ENCODE measurements at regions not wholly inside any gene's neighbourhood (a gene's known extent, or its start where the extent isn't known, plus 50 kb on each side); places are given as distances from the start of the nearest gene placed in this dataset.
"Not testable (repeated sequence)": the region's sequence is repeated elsewhere in the genome, so short reads cannot be mapped to it uniquely, and the experiment has no call there.

DNA sequence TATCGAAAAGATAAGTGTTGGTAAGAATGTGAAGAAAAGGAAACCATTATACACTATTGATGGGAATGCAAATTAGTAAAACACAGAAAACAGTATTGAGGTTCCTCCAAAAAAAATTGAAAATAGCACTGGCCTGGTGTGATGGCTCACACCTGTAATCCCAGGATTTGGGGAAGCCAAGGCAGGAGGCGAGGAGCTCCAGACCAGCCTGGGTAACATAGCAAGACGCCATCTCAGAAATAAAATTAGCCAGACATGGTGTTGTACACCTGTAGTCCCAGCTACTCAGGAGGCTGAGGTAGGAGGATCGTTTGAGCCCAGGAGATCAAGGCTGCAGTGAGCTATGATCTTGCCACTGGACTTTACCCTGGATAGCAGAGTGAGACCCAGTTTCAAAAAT, 5303.4 kb upstream of the TPTE start:
- H3K36me3 ChIP-seq (ENCODE audit: control insufficient read depth in 2 of 2, extremely low read depth in 1 of 2, insufficient read depth in 1 of 2, low read length in 1 of 2); H3K4me1 Mint-ChIP-seq; H3K27me3 Mint-ChIP-seq; H3K4me3 Mint-ChIP-seq; H3K4me1 ChIP-seq (ENCODE audit: control insufficient read depth in 1 of 2, extremely low read depth in 1 of 2, insufficient read depth in 2 of 2, low read length in 2 of 2); ATAC-seq (replicated peaks in 1 of 4); DNase-seq; POLR2A ChIA-PET; H3K27me3 ChIP-seq (replicated peaks in 1 of 2; ENCODE audit: control insufficient read depth in 2 of 2, extremely low read depth in 1 of 2, insufficient read depth in 2 of 2, low read length in 1 of 2); H3K4me3 ChIP-seq (ENCODE audit: control insufficient read depth in 1 of 2, extremely low read depth in 1 of 2, low read length in 1 of 2); H3K27ac Mint-ChIP-seq; H3K9me3 ChIP-seq; H3K27ac ChIP-seq (ENCODE audit: low read length); CTCF ChIA-PET; H3K36me3 Mint-ChIP-seq: not testable (repeated sequence)
- peaks cover 25 to 46% (median 41%) of the 10 kb centered on the region in 3 donors for H3K9me3 Mint-ChIP-seq
- WGBS (ENCODE audit: insufficient coverage): 40% methylated on average over 3 of the region's 4 CpGs

DNA sequence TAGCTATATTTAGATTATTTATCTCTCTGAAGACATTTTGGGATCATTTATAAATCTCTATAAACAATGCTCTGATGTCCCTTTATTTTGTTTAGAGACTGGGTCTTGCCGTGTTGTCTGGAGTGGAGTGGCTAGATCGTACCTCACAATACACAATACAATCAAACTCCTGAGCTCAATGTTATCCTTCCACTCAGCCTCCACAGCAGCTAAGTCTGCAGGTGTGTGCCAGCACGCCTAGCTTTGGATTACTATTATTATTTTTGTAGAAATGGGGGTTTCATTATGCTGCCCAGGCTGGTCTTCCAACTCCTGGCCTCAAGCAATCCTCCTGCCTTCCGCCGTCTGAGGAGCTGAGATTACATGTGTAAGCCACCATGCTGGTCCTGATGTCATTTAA, 5301.4 kb upstream of the TPTE start:
- H3K4me3 ChIP-seq (ENCODE audit: control insufficient read depth in 1 of 2, extremely low read depth in 1 of 2, low read length in 1 of 2); POLR2A ChIA-PET; H3K4me1 Mint-ChIP-seq; H3K4me1 ChIP-seq (ENCODE audit: control insufficient read depth in 1 of 2, extremely low read depth in 1 of 2, insufficient read depth in 2 of 2, low read length in 2 of 2); H3K4me3 Mint-ChIP-seq; H3K27ac ChIP-seq (ENCODE audit: low read length); H3K36me3 ChIP-seq (ENCODE audit: control insufficient read depth in 2 of 2, extremely low read depth in 1 of 2, insufficient read depth in 1 of 2, low read length in 1 of 2); H3K36me3 Mint-ChIP-seq; H3K27me3 Mint-ChIP-seq; H3K9me3 ChIP-seq; ATAC-seq (replicated peaks in 1 of 4); H3K27ac Mint-ChIP-seq; DNase-seq; CTCF ChIA-PET; H3K27me3 ChIP-seq (replicated peaks in 1 of 2; ENCODE audit: control insufficient read depth in 2 of 2, extremely low read depth in 1 of 2, insufficient read depth in 2 of 2, low read length in 1 of 2): not testable (repeated sequence)
- peaks cover 39 to 60% (median 53%) of the 10 kb centered on the region in 3 donors for H3K9me3 Mint-ChIP-seq
- WGBS (ENCODE audit: insufficient coverage): no CpG with 5 or more reads among the region's 5 CpGs

DNA sequence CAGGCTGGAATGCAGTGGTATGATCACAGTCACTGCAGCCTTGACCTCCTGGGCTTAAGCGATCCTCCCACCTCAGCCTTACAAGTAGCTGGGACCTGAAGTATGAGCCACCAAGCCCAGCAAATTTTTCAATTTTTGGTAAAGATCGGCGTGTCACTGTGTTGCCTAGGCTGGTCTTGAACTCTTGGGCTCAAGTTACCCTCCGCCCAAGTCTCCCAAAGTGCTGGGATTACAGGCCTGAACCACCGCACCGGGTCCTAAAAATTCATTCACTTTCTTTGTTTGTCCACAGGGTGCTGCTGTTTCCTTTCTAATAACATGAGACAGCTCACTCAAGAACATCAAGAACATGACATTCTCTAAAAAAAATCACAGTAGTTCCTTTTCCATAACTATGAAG, 5300.9 kb upstream of the TPTE start:
- CTCF ChIA-PET; H3K9me3 ChIP-seq; POLR2A ChIA-PET; H3K36me3 Mint-ChIP-seq; H3K27me3 ChIP-seq (replicated peaks in 1 of 2; ENCODE audit: control insufficient read depth in 2 of 2, extremely low read depth in 1 of 2, insufficient read depth in 2 of 2, low read length in 1 of 2); DNase-seq; H3K4me3 ChIP-seq (ENCODE audit: control insufficient read depth in 1 of 2, extremely low read depth in 1 of 2, low read length in 1 of 2); H3K36me3 ChIP-seq (ENCODE audit: control insufficient read depth in 2 of 2, extremely low read depth in 1 of 2, insufficient read depth in 1 of 2, low read length in 1 of 2); H3K27me3 Mint-ChIP-seq; ATAC-seq (replicated peaks in 1 of 4); H3K27ac ChIP-seq (ENCODE audit: low read length); H3K4me1 Mint-ChIP-seq; H3K27ac Mint-ChIP-seq; H3K4me1 ChIP-seq (ENCODE audit: control insufficient read depth in 1 of 2, extremely low read depth in 1 of 2, insufficient read depth in 2 of 2, low read length in 2 of 2); H3K4me3 Mint-ChIP-seq: not testable (repeated sequence)
- 67% methylated on average over 6 of the region's 6 CpGs for WGBS (ENCODE audit: insufficient coverage)
- peaks cover 39 to 63% (median 56%) of the 10 kb centered on the region in 3 donors for H3K9me3 Mint-ChIP-seq

DNA sequence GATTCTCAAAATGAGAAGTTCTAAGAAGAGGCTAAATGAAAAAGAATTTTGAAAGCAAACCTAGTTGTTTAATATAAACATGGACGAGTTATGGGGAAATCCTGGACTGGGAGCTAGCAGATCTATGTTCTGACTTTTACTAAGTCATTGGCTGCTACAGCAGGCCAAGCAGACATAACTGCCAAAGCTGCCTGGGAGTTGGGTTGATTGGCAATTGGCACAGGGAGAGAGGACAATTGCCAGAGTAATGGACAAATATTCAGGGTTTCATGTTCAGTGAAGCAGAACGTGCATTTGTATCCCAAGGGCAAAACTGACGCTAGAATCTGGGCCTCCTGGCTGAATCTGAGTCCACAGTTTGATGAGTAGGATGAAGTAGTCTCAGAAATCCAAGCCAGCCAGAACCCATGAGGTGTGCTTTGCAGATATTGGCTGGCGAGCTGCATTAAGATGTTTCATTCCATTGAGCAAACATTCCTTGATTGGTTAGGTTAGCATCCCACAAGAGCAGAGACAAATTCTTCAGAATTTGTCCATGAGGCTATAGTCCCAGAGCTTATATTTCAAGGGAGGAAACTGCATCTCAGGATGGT, 5299.8 kb upstream of the TPTE start:
- peaks cover 40 to 66% (median 57%) of the 10 kb centered on the region in 3 donors for H3K9me3 Mint-ChIP-seq
- CTCF ChIA-PET; H3K4me1 ChIP-seq (ENCODE audit: control insufficient read depth in 1 of 2, extremely low read depth in 1 of 2, insufficient read depth in 2 of 2, low read length in 2 of 2); H3K36me3 ChIP-seq (ENCODE audit: control insufficient read depth in 2 of 2, extremely low read depth in 1 of 2, insufficient read depth in 1 of 2, low read length in 1 of 2); H3K4me1 Mint-ChIP-seq; H3K36me3 Mint-ChIP-seq; DNase-seq; H3K4me3 ChIP-seq (ENCODE audit: control insufficient read depth in 1 of 2, extremely low read depth in 1 of 2, low read length in 1 of 2); H3K27me3 Mint-ChIP-seq; POLR2A ChIA-PET; H3K9me3 ChIP-seq; H3K27ac Mint-ChIP-seq; ATAC-seq (replicated peaks in 1 of 4); H3K27me3 ChIP-seq (replicated peaks in 1 of 2; ENCODE audit: control insufficient read depth in 2 of 2, extremely low read depth in 1 of 2, insufficient read depth in 2 of 2, low read length in 1 of 2); H3K4me3 Mint-ChIP-seq; H3K27ac ChIP-seq (ENCODE audit: low read length): not testable (repeated sequence)
- 31% methylated on average over 1 of the region's 4 CpGs for WGBS (ENCODE audit: insufficient coverage)

DNA sequence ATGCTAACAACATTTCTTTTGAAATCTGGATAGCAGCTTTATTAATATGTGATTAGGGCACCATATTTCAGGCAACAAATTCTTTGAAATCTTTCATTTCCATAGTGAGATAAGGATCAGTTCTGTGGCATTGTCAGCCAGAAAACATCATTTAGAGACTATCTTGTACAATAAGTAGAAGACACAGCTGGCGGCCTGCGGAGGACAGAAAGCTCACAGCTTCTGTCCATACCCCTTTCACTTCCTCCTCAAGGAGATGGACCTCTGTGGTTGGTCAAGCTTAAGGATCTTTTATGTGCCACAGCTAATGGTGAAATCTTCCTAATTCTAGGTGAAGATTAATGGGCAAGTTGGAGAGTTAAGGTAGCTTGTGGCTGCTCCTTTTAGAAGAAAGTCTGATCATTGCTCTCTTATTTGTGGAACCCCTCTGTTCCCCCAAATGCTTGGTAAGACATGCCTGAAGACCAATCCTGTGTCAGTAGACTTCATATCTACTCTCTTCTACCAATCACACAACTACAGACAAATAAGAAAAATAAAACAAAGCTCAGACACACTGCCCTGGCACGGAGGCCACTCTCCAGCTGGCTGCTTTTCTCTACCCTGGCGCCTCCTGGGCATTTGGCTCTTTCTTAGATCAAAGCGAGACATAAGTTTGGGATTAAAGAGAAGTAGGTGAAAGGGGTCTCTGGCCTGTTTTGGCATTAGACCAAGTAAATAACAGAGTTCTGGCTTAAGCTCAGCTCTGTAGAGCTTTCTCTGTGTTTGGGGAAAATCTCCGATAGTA, 5298.2 kb upstream of the TPTE start:
- H3K9me3 ChIP-seq; H3K4me1 ChIP-seq (ENCODE audit: control insufficient read depth in 1 of 2, extremely low read depth in 1 of 2, insufficient read depth in 2 of 2, low read length in 2 of 2); H3K27me3 ChIP-seq (replicated peaks in 1 of 2; ENCODE audit: control insufficient read depth in 2 of 2, extremely low read depth in 1 of 2, insufficient read depth in 2 of 2, low read length in 1 of 2); H3K27me3 Mint-ChIP-seq; POLR2A ChIA-PET; H3K27ac ChIP-seq (ENCODE audit: low read length); H3K36me3 ChIP-seq (ENCODE audit: control insufficient read depth in 2 of 2, extremely low read depth in 1 of 2, insufficient read depth in 1 of 2, low read length in 1 of 2); H3K4me3 Mint-ChIP-seq; CTCF ChIA-PET; ATAC-seq (replicated peaks in 1 of 4); H3K36me3 Mint-ChIP-seq; H3K4me1 Mint-ChIP-seq; DNase-seq; H3K27ac Mint-ChIP-seq; H3K4me3 ChIP-seq (ENCODE audit: control insufficient read depth in 1 of 2, extremely low read depth in 1 of 2, low read length in 1 of 2): not testable (repeated sequence)
- H3K9me3 Mint-ChIP-seq: peaks cover 45 to 66% (median 47%) of the 10 kb centered on the region in 3 donors
- WGBS (ENCODE audit: insufficient coverage): 59% methylated on average over 2 of the region's 6 CpGs

DNA sequence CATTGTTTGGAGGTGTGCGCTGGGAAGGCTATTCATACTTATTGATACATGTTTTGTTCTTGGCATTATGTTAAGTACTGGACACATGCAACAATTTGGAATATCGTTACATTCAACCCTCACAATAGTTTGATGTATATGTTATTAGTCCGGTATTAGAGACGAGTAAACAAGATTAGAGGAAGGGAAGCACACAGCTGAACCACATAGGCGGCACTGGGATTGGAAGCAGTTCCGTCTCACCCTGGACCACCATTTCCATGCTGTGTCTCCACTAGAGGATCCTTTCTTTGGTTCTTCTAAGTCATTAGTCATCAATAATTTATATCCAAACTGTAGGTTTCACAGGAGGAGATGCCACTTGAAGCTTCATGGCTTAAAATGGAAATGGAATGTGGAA, 5297.2 kb upstream of the TPTE start:
- POLR2A ChIA-PET; H3K9me3 ChIP-seq; DNase-seq; H3K4me1 Mint-ChIP-seq; H3K4me1 ChIP-seq (ENCODE audit: control insufficient read depth in 1 of 2, extremely low read depth in 1 of 2, insufficient read depth in 2 of 2, low read length in 2 of 2); H3K36me3 Mint-ChIP-seq; H3K27ac ChIP-seq (ENCODE audit: low read length); H3K27me3 Mint-ChIP-seq; H3K27ac Mint-ChIP-seq; CTCF ChIA-PET; H3K4me3 ChIP-seq (ENCODE audit: control insufficient read depth in 1 of 2, extremely low read depth in 1 of 2, low read length in 1 of 2); H3K27me3 ChIP-seq (replicated peaks in 1 of 2; ENCODE audit: control insufficient read depth in 2 of 2, extremely low read depth in 1 of 2, insufficient read depth in 2 of 2, low read length in 1 of 2); ATAC-seq (replicated peaks in 1 of 4); H3K4me3 Mint-ChIP-seq; H3K36me3 ChIP-seq (ENCODE audit: control insufficient read depth in 2 of 2, extremely low read depth in 1 of 2, insufficient read depth in 1 of 2, low read length in 1 of 2): not testable (repeated sequence)
- H3K9me3 Mint-ChIP-seq: peaks cover 46 to 65% (median 49%) of the 10 kb centered on the region in 3 donors
- 82% methylated on average over 2 of the region's 6 CpGs for WGBS (ENCODE audit: insufficient coverage)

All from T-cell (primary cell).